Glutamatergic neuron (in vitro differentiated cells): ENCODE measurements at regions not wholly inside any gene's neighbourhood (a gene's known extent, or its start where the extent isn't known, plus 50 kb on each side); places are given as distances from the start of the nearest gene placed in this dataset.

Source experiments
- DNase-seq: peaks from one replicate; pipeline ENCODE4 v3.0.0; 2022
- H3K27ac Mint-ChIP-seq: one replicate; pipeline ENCODE4 v1.8.0; 2020; ENCODE audit warnings: mild to moderate bottlenecking, mixed read lengths, inconsistent platforms; ENCODE audit not compliant: unreplicated experiment
- H3K27me3 Mint-ChIP-seq: one replicate; pipeline ENCODE4 v1.8.0; 2020; ENCODE audit warnings: mild to moderate bottlenecking, moderate library complexity, mixed read lengths, inconsistent platforms; ENCODE audit not compliant: unreplicated experiment
- H3K36me3 Mint-ChIP-seq: one replicate; pipeline ENCODE4 v1.8.0; 2020; ENCODE audit warnings: mild to moderate bottlenecking, mixed read lengths, inconsistent platforms; ENCODE audit not compliant: unreplicated experiment
- H3K4me1 Mint-ChIP-seq: one replicate; pipeline ENCODE4 v1.8.0; 2020; ENCODE audit warnings: mild to moderate bottlenecking, low read depth, mixed read lengths, inconsistent platforms; ENCODE audit not compliant: unreplicated experiment
- H3K4me3 Mint-ChIP-seq: one replicate; pipeline ENCODE4 v1.8.0; 2020; ENCODE audit warnings: mild to moderate bottlenecking, mixed read lengths, inconsistent platforms; ENCODE audit not compliant: unreplicated experiment
- H3K9me3 Mint-ChIP-seq: one replicate; pipeline ENCODE4 v1.8.0; 2020; ENCODE audit warnings: mild to moderate bottlenecking, moderate library complexity, mixed read lengths, inconsistent platforms; ENCODE audit not compliant: unreplicated experiment
- TF ChIP-seq, protein P1 (sequence below): fragments of 200-600 bp; sonication (generic); IDR thresholded peaks from one replicate; pipeline ENCODE4 v1.5.0; 2021; ENCODE audit not compliant: partially characterized antibody, unreplicated experiment

DNA sequence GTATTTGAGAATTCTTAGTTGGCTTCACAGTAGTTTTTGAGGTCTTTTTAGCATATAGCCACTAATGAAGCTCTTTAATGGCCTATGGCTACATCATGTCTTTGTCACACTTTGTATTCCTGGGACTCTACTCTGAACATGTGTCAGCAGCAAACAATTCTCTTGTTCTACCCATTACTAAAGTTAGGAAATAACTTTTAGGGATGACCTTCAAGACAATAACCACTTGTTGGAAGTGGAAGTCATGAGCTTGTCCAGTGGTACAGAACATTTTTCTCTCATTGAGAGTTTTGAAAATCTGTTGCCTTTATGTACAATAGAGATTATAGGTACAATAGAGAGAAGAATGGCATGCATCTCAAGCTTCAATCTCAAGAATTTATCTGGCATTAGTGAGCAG, 571.6 kb upstream of the JAG1 start:
- no peak for DNase-seq
- TF ChIP-seq, protein P1, sequence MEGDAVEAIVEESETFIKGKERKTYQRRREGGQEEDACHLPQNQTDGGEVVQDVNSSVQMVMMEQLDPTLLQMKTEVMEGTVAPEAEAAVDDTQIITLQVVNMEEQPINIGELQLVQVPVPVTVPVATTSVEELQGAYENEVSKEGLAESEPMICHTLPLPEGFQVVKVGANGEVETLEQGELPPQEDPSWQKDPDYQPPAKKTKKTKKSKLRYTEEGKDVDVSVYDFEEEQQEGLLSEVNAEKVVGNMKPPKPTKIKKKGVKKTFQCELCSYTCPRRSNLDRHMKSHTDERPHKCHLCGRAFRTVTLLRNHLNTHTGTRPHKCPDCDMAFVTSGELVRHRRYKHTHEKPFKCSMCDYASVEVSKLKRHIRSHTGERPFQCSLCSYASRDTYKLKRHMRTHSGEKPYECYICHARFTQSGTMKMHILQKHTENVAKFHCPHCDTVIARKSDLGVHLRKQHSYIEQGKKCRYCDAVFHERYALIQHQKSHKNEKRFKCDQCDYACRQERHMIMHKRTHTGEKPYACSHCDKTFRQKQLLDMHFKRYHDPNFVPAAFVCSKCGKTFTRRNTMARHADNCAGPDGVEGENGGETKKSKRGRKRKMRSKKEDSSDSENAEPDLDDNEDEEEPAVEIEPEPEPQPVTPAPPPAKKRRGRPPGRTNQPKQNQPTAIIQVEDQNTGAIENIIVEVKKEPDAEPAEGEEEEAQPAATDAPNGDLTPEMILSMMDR: no peak
- no peaks in the 10 kb centered on the region for H3K36me3 Mint-ChIP-seq
- H3K27me3 Mint-ChIP-seq: peaks cover 2% of the 10 kb centered on the region
- no peak overlapping the region for H3K27ac Mint-ChIP-seq
- H3K4me1 Mint-ChIP-seq: peaks cover 4% of the 10 kb centered on the region
- no peak overlapping the region for H3K4me3 Mint-ChIP-seq
- H3K9me3 Mint-ChIP-seq: peaks cover 1% of the 10 kb centered on the region

DNA sequence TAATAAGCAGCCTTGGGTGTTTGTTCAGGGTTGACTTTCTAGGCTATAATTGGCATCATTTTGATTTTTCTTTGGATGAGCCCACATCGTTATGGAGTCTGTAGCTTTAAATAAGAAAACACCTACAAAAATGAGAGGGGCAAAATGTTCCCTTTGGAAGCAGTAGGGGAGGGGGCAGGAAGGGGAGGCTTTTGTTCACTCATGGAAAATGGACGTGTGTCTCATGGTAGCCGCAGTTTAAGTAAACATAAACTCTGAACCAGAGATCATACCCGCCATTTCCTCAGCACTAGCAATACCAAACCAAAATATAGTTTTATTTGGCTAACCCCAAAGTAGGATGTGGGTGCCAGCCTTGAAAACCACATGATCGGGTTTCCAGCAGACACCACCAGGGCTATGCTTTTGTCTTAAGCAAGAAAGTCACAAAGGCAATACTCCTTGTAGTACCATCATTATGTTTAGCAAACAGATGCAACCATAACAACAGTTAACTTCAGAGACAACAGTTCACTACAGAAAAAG, 572.5 kb upstream of the JAG1 start:
- H3K27ac Mint-ChIP-seq: no peak overlapping the region
- H3K4me1 Mint-ChIP-seq: peaks cover 4% of the 10 kb centered on the region

DNA sequence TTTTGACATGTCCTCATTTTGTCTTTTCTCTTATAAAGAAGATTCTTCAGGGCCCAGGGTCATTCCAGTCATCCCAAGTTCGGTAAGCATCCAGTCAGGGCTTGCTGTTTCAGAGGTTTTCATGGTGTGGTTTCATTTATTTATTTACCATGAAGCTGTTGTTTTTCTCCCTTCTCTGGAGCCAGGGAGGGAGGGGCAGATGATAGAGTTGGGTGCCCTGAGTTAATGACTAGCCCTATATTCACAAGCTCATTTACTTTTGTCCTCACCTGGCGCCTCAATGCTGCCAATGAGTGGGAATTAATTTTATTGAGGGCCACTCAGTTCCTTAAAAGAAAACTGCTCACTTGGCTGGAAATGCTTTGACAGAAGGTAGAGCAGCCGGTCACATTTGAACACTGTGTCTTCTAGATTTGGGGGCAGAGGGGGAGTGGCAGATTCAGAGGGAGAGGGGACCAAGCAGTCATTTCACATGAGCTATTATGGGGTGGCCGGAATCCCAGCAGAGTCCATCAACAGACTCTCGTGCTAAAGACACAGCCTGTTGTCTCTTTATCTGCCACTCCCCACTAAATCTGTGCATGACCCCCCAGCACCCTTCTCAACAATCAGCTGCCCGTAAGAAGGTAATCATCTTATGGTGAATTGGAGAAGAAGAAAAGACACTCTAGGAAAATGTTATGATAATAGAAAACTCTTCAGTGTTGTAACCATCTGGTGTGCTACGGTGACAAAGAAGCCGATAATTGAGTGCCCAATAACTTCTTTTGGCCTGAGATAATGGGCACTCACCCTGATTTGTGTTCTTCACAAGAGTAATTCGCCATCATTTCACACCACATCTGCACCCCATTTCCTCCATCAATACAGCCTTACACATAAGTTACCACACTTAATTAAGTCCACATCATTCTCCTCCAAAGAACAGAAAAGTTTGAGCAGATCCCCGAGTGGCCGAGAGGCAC, 573.5 kb upstream of the JAG1 start:
- H3K4me1 Mint-ChIP-seq: peaks cover 4% of the 10 kb centered on the region
- no peak overlapping the region for H3K4me3 Mint-ChIP-seq
- TF ChIP-seq, protein P1: no peak
- peaks cover 1% of the 10 kb centered on the region for H3K9me3 Mint-ChIP-seq
- H3K27ac Mint-ChIP-seq: no peak overlapping the region
- H3K27me3 Mint-ChIP-seq: peaks cover 2% of the 10 kb centered on the region
- no peak for DNase-seq
- no peaks in the 10 kb centered on the region for H3K36me3 Mint-ChIP-seq

More for the DNA sequence above, 572.5 kb upstream of the JAG1 start:
- TF ChIP-seq, protein P1: no peak
- Mint-ChIP-seq H3K9me3 (peaks cover 1% of the 10 kb centered on the region), H3K27me3 (peaks cover 2% of the 10 kb centered on the region), H3K36me3 (no peaks in the 10 kb centered on the region), H3K4me3 (no peak overlapping the region)
- no peak for DNase-seq

DNA sequence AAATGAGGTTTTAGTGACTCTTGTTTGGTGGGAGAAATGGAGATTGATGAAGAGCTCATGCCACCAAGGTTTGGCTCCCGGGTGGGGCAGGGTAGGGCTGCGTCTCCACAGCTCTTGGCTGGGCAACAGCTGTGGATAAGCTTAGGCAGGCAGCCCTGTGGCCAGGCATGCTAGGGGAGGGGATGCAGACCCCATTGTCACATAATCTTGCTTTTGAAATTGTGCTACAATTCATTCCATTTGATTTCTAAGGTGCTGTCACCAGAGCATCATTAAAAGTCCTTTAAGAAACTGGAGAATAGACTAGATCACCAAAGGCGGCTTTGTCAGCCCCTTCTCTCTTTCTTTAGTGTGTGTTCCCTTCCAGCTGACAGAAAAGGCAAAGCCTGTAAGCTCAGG, 574.2 kb upstream of the JAG1 start:
- no peak overlapping the region for H3K27ac Mint-ChIP-seq
- TF ChIP-seq, protein P1: no peak
- no peaks in the 10 kb centered on the region for H3K36me3 Mint-ChIP-seq
- H3K4me3 Mint-ChIP-seq: no peak overlapping the region
- peaks cover 4% of the 10 kb centered on the region for H3K4me1 Mint-ChIP-seq
- H3K9me3 Mint-ChIP-seq: peaks cover 1% of the 10 kb centered on the region
- H3K27me3 Mint-ChIP-seq: peaks cover 2% of the 10 kb centered on the region
- DNase-seq: no peak
